SK-N-MC (cell line): ENCODE measurements at regions not wholly inside any gene's neighbourhood (a gene's known extent, or its start where the extent isn't known, plus 50 kb on each side); places are given as distances from the start of the nearest gene placed in this dataset.

ENCODE experiments used
- EZH2 ChIP-seq: fragments of 200-600 bp; sonication (generic); IDR thresholded peaks from one replicate; pipeline ENCODE4 v1.6.1; 2017; ENCODE audit warnings: antibody characterized with exemption
- FOXP2 ChIP-seq: optimal IDR thresholded peaks from 2 replicates; pipeline ENCODE3; 2011; ENCODE audit warnings: mild to moderate bottlenecking, moderate library complexity; ENCODE audit not compliant: insufficient read depth; ENCODE audit errors: extremely low read length, control extremely low read depth
- POLR2AphosphoS5 ChIP-seq: IDR thresholded peaks from 2 replicates; pipeline ENCODE4 v1.6.1; 2012; ENCODE audit warnings: mild to moderate bottlenecking, low read depth, low read length, borderline replicate concordance

GRCh38 chr2:219766658-219767057 lies 139.2 kb downstream of the SLC4A3 start:
- TF ChIP-seq POLR2AphosphoS5 (no peak), EZH2 (no peak), FOXP2 (no peak)
